Ishikawa (cell line): ENCODE measurements at regions not wholly inside any gene's neighbourhood (a gene's known extent, or its start where the extent isn't known, plus 50 kb on each side); places are given as distances from the start of the nearest gene placed in this dataset.

Source experiments
- CEBPB ChIP-seq: IDR thresholded peaks from 2 replicates; pipeline ENCODE4 v1.6.1; 2012
- CREB1 ChIP-seq: IDR thresholded peaks from 2 replicates; pipeline ENCODE4 v1.6.1; 2012; ENCODE audit warnings: low read depth
- EGR1 ChIP-seq: IDR thresholded peaks from 2 replicates; pipeline ENCODE4 v1.6.1; 2012
- EP300 ChIP-seq: IDR thresholded peaks from 2 replicates; pipeline ENCODE4 v1.6.1; 2012; ENCODE audit warnings: borderline replicate concordance
- FOXM1 ChIP-seq: IDR thresholded peaks from 2 replicates; pipeline ENCODE4 v1.6.1; 2012; ENCODE audit warnings: low read depth, borderline replicate concordance
- MAX ChIP-seq: IDR thresholded peaks from 2 replicates; pipeline ENCODE4 v1.6.1; 2012
- NFIC ChIP-seq: IDR thresholded peaks from 2 replicates; pipeline ENCODE4 v1.6.1; 2012
- RAD21 ChIP-seq: IDR thresholded peaks from 2 replicates; pipeline ENCODE4 v1.6.1; 2012; ENCODE audit warnings: low read depth
- REST ChIP-seq: IDR thresholded peaks from 2 replicates; pipeline ENCODE4 v1.6.1; 2012; ENCODE audit warnings: low read depth, mild to moderate bottlenecking
- TAF1 ChIP-seq: IDR thresholded peaks from 2 replicates; pipeline ENCODE4 v1.6.1; 2012; ENCODE audit warnings: low read depth, mild to moderate bottlenecking
- TCF12 ChIP-seq: IDR thresholded peaks from 2 replicates; pipeline ENCODE4 v1.6.1; 2012; ENCODE audit warnings: low read depth
- TEAD4 ChIP-seq: IDR thresholded peaks from 2 replicates; pipeline ENCODE4 v1.6.1; 2012
- USF1 ChIP-seq: IDR thresholded peaks from 2 replicates; pipeline ENCODE4 v1.6.1; 2012
- YY1 ChIP-seq: IDR thresholded peaks from 2 replicates; pipeline ENCODE4 v1.6.1; 2012; ENCODE audit warnings: low read depth
- ZBTB7A ChIP-seq: IDR thresholded peaks from 2 replicates; pipeline ENCODE4 v1.6.1; 2012; ENCODE audit warnings: low read depth

- TF ChIP-seq EGR1 (no peak), TCF12 (no peak), RAD21 (no peak), EP300 (no peak), CEBPB (no peak), ZBTB7A (no peak), TEAD4 (no peak), REST (no peak), CREB1 (no peak), NFIC (no peak), FOXM1 (no peak), YY1 (no peak), TAF1 (no peak), MAX (no peak), USF1 (no peak)
These were observed 456.7 kb upstream of the DCN start for GRCh38 chr12:91639327-91639726.

GRCh38 chr12:91637789-91638624, 455.4 kb upstream of the DCN start:
- no peak for TF ChIP-seq USF1
- no peak for TF ChIP-seq YY1
- TF ChIP-seq FOXM1 = no peak
- no peak for TF ChIP-seq EP300
- no peak for TF ChIP-seq TCF12
- no peak for TF ChIP-seq EGR1
- TF ChIP-seq TEAD4 = no peak
- no peak for TF ChIP-seq RAD21
- TF ChIP-seq CREB1 = no peak
- no peak for TF ChIP-seq CEBPB
- TF ChIP-seq NFIC = no peak
- no peak for TF ChIP-seq REST
- no peak for TF ChIP-seq TAF1
- TF ChIP-seq MAX = no peak
- TF ChIP-seq ZBTB7A = no peak

- no peak for TF ChIP-seq NFIC
- TF ChIP-seq EP300 = no peak
- TF ChIP-seq ZBTB7A = no peak
- TF ChIP-seq CEBPB = no peak
- TF ChIP-seq TAF1 = no peak
- no peak for TF ChIP-seq TEAD4
- no peak for TF ChIP-seq CREB1
- no peak for TF ChIP-seq YY1
- TF ChIP-seq REST = no peak
- TF ChIP-seq MAX = no peak
- TF ChIP-seq RAD21 = no peak
These were observed 454.1 kb upstream of the DCN start for GRCh38 chr12:91636721-91637120.

GRCh38 chr12:91633734-91634357, 451.2 kb upstream of the DCN start:
- TF ChIP-seq FOXM1 (no peak), RAD21 (no peak), REST (no peak), CEBPB (no peak), CREB1 (no peak), NFIC (no peak), EP300 (no peak), USF1 (no peak), TEAD4 (no peak)
